MM.1S (cell line): ENCODE measurements at regions not wholly inside any gene's neighbourhood (a gene's known extent, or its start where the extent isn't known, plus 50 kb on each side); places are given as distances from the start of the nearest gene placed in this dataset.
A peak's percentile ranks its signal among the peaks of the same experiment; 100 is the strongest.

Experiments
- DNase-seq: peaks from one replicate; pipeline ENCODE4 v3.0.0-alpha.2; 2015
- H2AFZ ChIP-seq: fragments of 300-600 bp; sonication (generic); 2 replicates; pipeline ENCODE4 v1.6.0; 2016; ENCODE audit warnings: antibody characterized with exemption, low read length
- H3F3A ChIP-seq: fragments of 300-600 bp; sonication (generic); 2 replicates; pipeline ENCODE4 v1.6.1; 2016; ENCODE audit warnings: mild to moderate bottlenecking, antibody characterized with exemption, low read length, moderate library complexity, mixed read lengths; ENCODE audit not compliant: insufficient read depth
- H3K27ac ChIP-seq: fragments of 300-600 bp; sonication (generic); 2 replicates; pipeline ENCODE4 v1.5.1; 2016; ENCODE audit warnings: mild to moderate bottlenecking, low read length
- H3K27me3 ChIP-seq: fragments of 300-600 bp; sonication (generic); replicated peaks from 2 replicates; pipeline ENCODE4 v1.6.0; 2016; ENCODE audit warnings: low read length; ENCODE audit not compliant: insufficient read depth
- H3K36me3 ChIP-seq: fragments of 300-600 bp; sonication (generic); replicated peaks from 2 replicates; pipeline ENCODE4 v1.6.1; 2016; ENCODE audit warnings: mild to moderate bottlenecking, low read length, mixed read lengths; ENCODE audit not compliant: insufficient read depth
- H3K4me1 ChIP-seq: fragments of 300-600 bp; sonication (generic); 2 replicates; pipeline ENCODE4 v1.6.1; 2016; ENCODE audit warnings: low read length, mixed read lengths
- H3K4me2 ChIP-seq: fragments of 300-600 bp; sonication (generic); 2 replicates; pipeline ENCODE4 v1.6.0; 2016; ENCODE audit warnings: low read depth, low read length
- H3K4me3 ChIP-seq: fragments of 300-600 bp; sonication (generic); 2 replicates; pipeline ENCODE4 v1.5.1; 2016; ENCODE audit warnings: low read length, mixed read lengths
- H3K79me2 ChIP-seq: fragments of 300-600 bp; sonication (generic); 2 replicates; pipeline ENCODE4 v1.6.1; 2016; ENCODE audit warnings: mixed run types, low read length, mixed read lengths
- H3K9ac ChIP-seq: fragments of 300-600 bp; sonication (generic); 2 replicates; pipeline ENCODE4 v1.6.1; 2016; ENCODE audit warnings: low read length, mixed read lengths
- H3K9me2 ChIP-seq: fragments of 300-600 bp; sonication (generic); replicated peaks from 2 replicates; pipeline ENCODE4 v1.6.1; 2016; ENCODE audit warnings: mild to moderate bottlenecking, low read length, mixed read lengths; ENCODE audit not compliant: insufficient read depth
- H3K9me3 ChIP-seq: fragments of 300-600 bp; sonication (generic); replicated peaks from 2 replicates; pipeline ENCODE4 v1.6.1; 2016; ENCODE audit warnings: mild to moderate bottlenecking, low read length, mixed read lengths; ENCODE audit not compliant: insufficient read depth
- H4K20me1 ChIP-seq: fragments of 300-600 bp; sonication (generic); 2 replicates; pipeline ENCODE4 v1.6.1; 2016; ENCODE audit warnings: mild to moderate bottlenecking, low read length, moderate library complexity, mixed read lengths; ENCODE audit not compliant: insufficient read depth
- CTCF ChIP-seq: fragments of 300-600 bp; sonication (generic); IDR thresholded peaks from 2 replicates; pipeline ENCODE4 v1.5.1; 2016; ENCODE audit warnings: antibody characterized with exemption, low read length, mixed read lengths
- EZH2 ChIP-seq: fragments of 300-600 bp; sonication (generic); optimal IDR thresholded peaks from 2 replicates; pipeline ENCODE3; 2017; ENCODE audit warnings: low read depth, mild to moderate bottlenecking, antibody characterized with exemption, low read length, mixed read lengths
- EZH2phosphoT487 ChIP-seq: fragments of 300-600 bp; sonication (generic); IDR thresholded peaks from 2 replicates; pipeline ENCODE4 v1.6.1; 2018; ENCODE audit warnings: antibody characterized with exemption, low read length

GRCh38 chr22:19629720-19630419, 84.4 kb upstream of the SEPTIN5 start:
- no peaks in the 10 kb centered on the region for H3F3A ChIP-seq
- TF ChIP-seq EZH2: no peak
- TF ChIP-seq CTCF: peak; percentile 94
- peak; percentile 77 for DNase-seq
- H3K27ac ChIP-seq: no peak overlapping the region
- no peaks in the 10 kb centered on the region for H3K9me2 ChIP-seq
- no peaks in the 10 kb centered on the region for H3K79me2 ChIP-seq
- H3K36me3 ChIP-seq: no peaks in the 10 kb centered on the region
- no peak overlapping the region for H3K4me3 ChIP-seq
- no peak overlapping the region for H2AFZ ChIP-seq
- H4K20me1 ChIP-seq: no peaks in the 10 kb centered on the region
- H3K27me3 ChIP-seq: peaks cover 10% of the 10 kb centered on the region; the same call in 1 of the 2 replicates
- H3K4me1 ChIP-seq: no peaks in the 10 kb centered on the region
- H3K4me2 ChIP-seq: no peak overlapping the region
- no peaks in the 10 kb centered on the region for H3K9me3 ChIP-seq
- no peak overlapping the region for H3K9ac ChIP-seq

GRCh38 chr22:19630614-19631013, 83.7 kb upstream of the SEPTIN5 start:
- Histone ChIP-seq H4K20me1 (no peaks in the 10 kb centered on the region), H2AFZ (no peak overlapping the region), H3K4me3 (no peak overlapping the region), H3K27me3 (peaks cover 10% of the 10 kb centered on the region; the same call in 1 of the 2 replicates), H3K27ac (no peak overlapping the region), H3K4me2 (no peak overlapping the region), H3K79me2 (no peaks in the 10 kb centered on the region), H3K36me3 (no peaks in the 10 kb centered on the region), H3K9me3 (no peaks in the 10 kb centered on the region), H3K9me2 (no peaks in the 10 kb centered on the region), H3K9ac (no peak overlapping the region), H3K4me1 (no peaks in the 10 kb centered on the region), H3F3A (no peaks in the 10 kb centered on the region)
- DNase-seq: no peak
- TF ChIP-seq CTCF: no peak
- TF ChIP-seq EZH2phosphoT487: no peak

GRCh38 chr22:19631899-19632667, 82.2 kb upstream of the SEPTIN5 start:
- peaks cover 10% of the 10 kb centered on the region; the same call in 1 of the 2 replicates for H3K27me3 ChIP-seq
- no peak for DNase-seq
- H2AFZ ChIP-seq: no peak overlapping the region
- no peaks in the 10 kb centered on the region for H4K20me1 ChIP-seq
- no peaks in the 10 kb centered on the region for H3K4me1 ChIP-seq
- TF ChIP-seq EZH2 (no peak), CTCF (peak; percentile 44), EZH2phosphoT487 (no peak)
- H3K9ac ChIP-seq: no peak overlapping the region
- no peak overlapping the region for H3K4me2 ChIP-seq
- no peaks in the 10 kb centered on the region for H3K9me2 ChIP-seq
- H3K36me3 ChIP-seq: no peaks in the 10 kb centered on the region
- no peak overlapping the region for H3K27ac ChIP-seq
- H3F3A ChIP-seq: no peaks in the 10 kb centered on the region
- no peaks in the 10 kb centered on the region for H3K9me3 ChIP-seq
- no peaks in the 10 kb centered on the region for H3K79me2 ChIP-seq
- no peak overlapping the region for H3K4me3 ChIP-seq
